HL-60 (cell line): ENCODE measurements at regions not wholly inside any gene's neighbourhood (a gene's known extent, or its start where the extent isn't known, plus 50 kb on each side); places are given as distances from the start of the nearest gene placed in this dataset.
"Not testable (repeated sequence)": the region's sequence is repeated elsewhere in the genome, so short reads cannot be mapped to it uniquely, and the experiment has no call there.

Experiments
- DNase-seq, 2 experiments: peaks; one replicate each; pipeline ENCODE4 v3.0.0-alpha.2; 2010 to 2020; ENCODE audit warnings: low read depth in 1 of 2, low spot score in 1 of 2
- H3K27ac ChIP-seq: fragments of 250-450 bp; sonication (Bioruptor Pico); replicated peaks from 2 replicates; pipeline ENCODE4 v1.5.1; 2020; ENCODE audit warnings: mild to moderate bottlenecking, moderate library complexity
- H3K27me3 ChIP-seq: fragments of 250-450 bp; sonication (Bioruptor Pico); 2 replicates; pipeline ENCODE4 v1.5.1; 2021; ENCODE audit warnings: mild to moderate bottlenecking, moderate library complexity; ENCODE audit not compliant: insufficient read depth, poor library complexity, severe bottlenecking
- H3K4me3 ChIP-seq: replicated peaks from 2 replicates; pipeline ENCODE4 v1.5.1; 2011; ENCODE audit warnings: mild to moderate bottlenecking, control low read depth, low read length; ENCODE audit not compliant: insufficient read depth
- GABPA ChIP-seq: IDR thresholded peaks from 2 replicates; pipeline ENCODE4 v1.6.1; 2012; ENCODE audit warnings: low read depth
- POLR2AphosphoS5 ChIP-seq: IDR thresholded peaks from 2 replicates; pipeline ENCODE4 v1.6.1; 2012; ENCODE audit warnings: low read depth
- SPI1 ChIP-seq: IDR thresholded peaks from 2 replicates; pipeline ENCODE4 v1.6.1; 2012; ENCODE audit warnings: low read depth, mild to moderate bottlenecking, borderline replicate concordance
- TF ChIP-seq, protein P1 (sequence below): IDR thresholded peaks from one replicate; pipeline ENCODE4 v1.5.1; 2011; ENCODE audit warnings: low read length, control low read depth, inconsistent platforms; ENCODE audit not compliant: insufficient read depth
- TF ChIP-seq, protein P2 (sequence below): IDR thresholded peaks from 2 replicates; pipeline ENCODE4 v1.6.1; 2012; ENCODE audit warnings: low read depth; ENCODE audit not compliant: insufficient replicate concordance

DNA sequence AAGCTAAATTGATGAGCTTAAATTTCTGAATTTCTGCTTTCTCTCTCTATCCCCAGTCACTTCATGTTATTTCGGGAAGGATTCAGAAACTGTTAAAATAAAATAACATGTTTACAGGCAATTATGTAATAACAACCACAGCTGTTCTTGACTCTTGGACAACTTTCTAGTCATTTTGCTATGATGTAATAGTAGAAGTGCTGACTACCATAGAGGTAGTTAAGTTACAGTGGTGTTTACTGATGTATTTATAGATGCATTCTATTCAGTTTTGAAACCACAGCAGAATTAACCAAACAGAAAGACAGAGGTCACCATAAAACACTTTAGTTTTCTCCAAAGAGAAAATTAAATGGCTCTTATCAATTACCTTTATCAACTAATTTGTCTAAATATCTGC lies 1292.0 kb upstream of the CHAC2 start:
- peak in 1 of 2 experiments; percentile 10 for DNase-seq
- Histone ChIP-seq H3K27ac (no peak overlapping the region), H3K27me3 (no peaks in the 10 kb centered on the region), H3K4me3 (no peak overlapping the region)
- TF ChIP-seq, protein P1, sequence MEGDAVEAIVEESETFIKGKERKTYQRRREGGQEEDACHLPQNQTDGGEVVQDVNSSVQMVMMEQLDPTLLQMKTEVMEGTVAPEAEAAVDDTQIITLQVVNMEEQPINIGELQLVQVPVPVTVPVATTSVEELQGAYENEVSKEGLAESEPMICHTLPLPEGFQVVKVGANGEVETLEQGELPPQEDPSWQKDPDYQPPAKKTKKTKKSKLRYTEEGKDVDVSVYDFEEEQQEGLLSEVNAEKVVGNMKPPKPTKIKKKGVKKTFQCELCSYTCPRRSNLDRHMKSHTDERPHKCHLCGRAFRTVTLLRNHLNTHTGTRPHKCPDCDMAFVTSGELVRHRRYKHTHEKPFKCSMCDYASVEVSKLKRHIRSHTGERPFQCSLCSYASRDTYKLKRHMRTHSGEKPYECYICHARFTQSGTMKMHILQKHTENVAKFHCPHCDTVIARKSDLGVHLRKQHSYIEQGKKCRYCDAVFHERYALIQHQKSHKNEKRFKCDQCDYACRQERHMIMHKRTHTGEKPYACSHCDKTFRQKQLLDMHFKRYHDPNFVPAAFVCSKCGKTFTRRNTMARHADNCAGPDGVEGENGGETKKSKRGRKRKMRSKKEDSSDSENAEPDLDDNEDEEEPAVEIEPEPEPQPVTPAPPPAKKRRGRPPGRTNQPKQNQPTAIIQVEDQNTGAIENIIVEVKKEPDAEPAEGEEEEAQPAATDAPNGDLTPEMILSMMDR = no peak
- TF ChIP-seq, protein P2, sequence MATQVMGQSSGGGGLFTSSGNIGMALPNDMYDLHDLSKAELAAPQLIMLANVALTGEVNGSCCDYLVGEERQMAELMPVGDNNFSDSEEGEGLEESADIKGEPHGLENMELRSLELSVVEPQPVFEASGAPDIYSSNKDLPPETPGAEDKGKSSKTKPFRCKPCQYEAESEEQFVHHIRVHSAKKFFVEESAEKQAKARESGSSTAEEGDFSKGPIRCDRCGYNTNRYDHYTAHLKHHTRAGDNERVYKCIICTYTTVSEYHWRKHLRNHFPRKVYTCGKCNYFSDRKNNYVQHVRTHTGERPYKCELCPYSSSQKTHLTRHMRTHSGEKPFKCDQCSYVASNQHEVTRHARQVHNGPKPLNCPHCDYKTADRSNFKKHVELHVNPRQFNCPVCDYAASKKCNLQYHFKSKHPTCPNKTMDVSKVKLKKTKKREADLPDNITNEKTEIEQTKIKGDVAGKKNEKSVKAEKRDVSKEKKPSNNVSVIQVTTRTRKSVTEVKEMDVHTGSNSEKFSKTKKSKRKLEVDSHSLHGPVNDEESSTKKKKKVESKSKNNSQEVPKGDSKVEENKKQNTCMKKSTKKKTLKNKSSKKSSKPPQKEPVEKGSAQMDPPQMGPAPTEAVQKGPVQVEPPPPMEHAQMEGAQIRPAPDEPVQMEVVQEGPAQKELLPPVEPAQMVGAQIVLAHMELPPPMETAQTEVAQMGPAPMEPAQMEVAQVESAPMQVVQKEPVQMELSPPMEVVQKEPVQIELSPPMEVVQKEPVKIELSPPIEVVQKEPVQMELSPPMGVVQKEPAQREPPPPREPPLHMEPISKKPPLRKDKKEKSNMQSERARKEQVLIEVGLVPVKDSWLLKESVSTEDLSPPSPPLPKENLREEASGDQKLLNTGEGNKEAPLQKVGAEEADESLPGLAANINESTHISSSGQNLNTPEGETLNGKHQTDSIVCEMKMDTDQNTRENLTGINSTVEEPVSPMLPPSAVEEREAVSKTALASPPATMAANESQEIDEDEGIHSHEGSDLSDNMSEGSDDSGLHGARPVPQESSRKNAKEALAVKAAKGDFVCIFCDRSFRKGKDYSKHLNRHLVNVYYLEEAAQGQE = no peak
- TF ChIP-seq GABPA = no peak
- TF ChIP-seq POLR2AphosphoS5 = no peak
- no peak for TF ChIP-seq SPI1

DNA sequence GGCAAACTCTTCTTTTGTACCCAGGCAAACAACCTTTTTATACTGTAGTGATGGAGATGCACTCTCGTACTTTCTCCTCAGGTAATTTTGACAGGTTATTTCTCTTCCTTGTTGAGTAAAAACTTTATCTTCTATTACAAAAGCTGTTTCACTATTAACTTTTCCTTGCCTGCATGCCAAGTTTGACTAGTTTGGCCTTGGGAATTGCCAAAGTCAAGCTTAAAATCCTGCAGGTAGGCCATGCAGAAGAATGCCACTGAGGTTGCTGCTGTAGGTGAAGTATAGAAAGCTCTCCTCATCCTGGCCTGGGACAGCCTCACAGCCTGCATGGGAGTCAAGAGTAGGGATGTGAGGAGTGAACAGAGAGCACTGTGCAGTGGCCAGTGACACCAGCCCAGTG lies 1293.5 kb upstream of the CHAC2 start:
- Histone ChIP-seq H3K4me3 (no peak overlapping the region), H3K27ac (no peak overlapping the region)
- TF ChIP-seq, protein P2 = no peak
- TF ChIP-seq GABPA (no peak), SPI1 (no peak), POLR2AphosphoS5 (no peak)
- TF ChIP-seq, protein P1 = no peak

DNA sequence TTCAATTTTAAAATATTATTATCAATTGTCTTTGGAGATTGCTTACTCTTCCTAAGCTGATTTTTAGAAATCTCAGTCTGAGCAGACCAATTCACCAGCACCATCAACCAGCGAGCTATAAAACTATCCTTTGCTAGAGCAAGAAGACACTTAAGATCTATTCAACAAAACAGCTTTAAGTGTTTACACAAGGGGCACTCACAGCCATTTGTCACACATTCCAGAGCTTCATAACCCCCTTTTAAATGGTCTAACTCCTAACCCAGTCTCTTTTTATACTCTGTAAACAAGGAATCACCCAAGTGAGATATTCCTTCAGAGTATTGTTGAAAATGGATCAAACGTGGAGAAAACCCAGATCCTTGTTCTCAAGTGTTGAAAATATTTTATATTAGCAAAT lies 1294.1 kb upstream of the CHAC2 start:
- no peak overlapping the region for H3K4me3 ChIP-seq
- no peak for DNase-seq
- no peak overlapping the region for H3K27ac ChIP-seq
- TF ChIP-seq POLR2AphosphoS5 (no peak), SPI1 (no peak)
- no peaks in the 10 kb centered on the region for H3K27me3 ChIP-seq

More for the DNA sequence above, 1293.5 kb upstream of the CHAC2 start:
- no peak for DNase-seq
- no peaks in the 10 kb centered on the region for H3K27me3 ChIP-seq

DNA sequence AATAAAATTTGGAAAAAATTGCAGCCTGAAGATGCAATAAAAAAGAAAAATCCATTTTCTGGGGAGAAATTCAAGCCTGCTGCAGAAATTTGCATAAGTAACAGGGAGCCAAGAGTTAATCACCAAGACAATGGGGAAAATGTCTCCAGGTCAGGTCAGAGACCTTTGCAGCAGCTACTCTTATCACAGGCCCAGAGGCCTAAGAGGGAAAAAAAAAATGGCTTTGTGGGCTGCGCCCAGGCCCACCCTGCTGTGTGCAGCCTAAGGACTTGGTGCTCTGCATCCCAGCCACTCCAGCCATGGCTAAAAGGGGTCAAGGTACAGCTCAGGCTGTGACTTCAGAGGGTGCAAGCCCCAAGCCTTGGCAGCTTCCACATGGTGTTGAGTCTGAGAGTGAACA lies 1297.1 kb upstream of the CHAC2 start:
- H3K27me3 ChIP-seq, H3K4me3 ChIP-seq, H3K27ac ChIP-seq, DNase-seq: not testable (repeated sequence)

DNA sequence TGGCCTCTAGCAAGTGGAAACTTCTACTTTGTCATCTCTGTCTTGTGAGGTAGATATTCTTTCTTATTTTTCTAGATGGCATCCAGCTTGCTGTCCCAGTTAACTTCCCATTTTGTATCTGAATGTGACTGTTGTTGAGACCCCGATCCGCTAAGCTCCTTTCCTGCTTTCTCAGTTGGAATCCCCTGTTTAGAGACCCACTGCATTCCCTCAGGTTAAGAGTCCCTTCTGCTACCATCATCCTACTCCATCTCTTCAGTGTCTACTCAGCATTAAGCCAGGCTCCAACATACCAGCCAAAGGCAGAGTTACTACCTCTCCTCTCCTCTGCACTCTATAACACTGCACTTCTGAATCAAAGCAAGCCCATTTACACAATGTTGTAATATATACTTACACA lies 1300.4 kb upstream of the CHAC2 start:
- TF ChIP-seq, protein P2 = no peak
- TF ChIP-seq GABPA (no peak), SPI1 (no peak), POLR2AphosphoS5 (no peak)
- TF ChIP-seq, protein P1 = no peak
- Histone ChIP-seq H3K4me3 (no peak overlapping the region), H3K27me3 (no peaks in the 10 kb centered on the region), H3K27ac (no peak overlapping the region)
- no peak for DNase-seq
